Keratinocyte (primary cell): ENCODE measurements at regions not wholly inside any gene's neighbourhood (a gene's known extent, or its start where the extent isn't known, plus 50 kb on each side); places are given as distances from the start of the nearest gene placed in this dataset.

Experiments used
- CTCF ChIP-seq, 3 experiments: IDR thresholded peaks in 1 of 3; conservative IDR thresholded peaks in 1 of 3; optimal IDR thresholded peaks in 1 of 3; 2 replicates in 2 of 3; 3 replicates in 1 of 3; pipeline versions ENCODE3 to v1.5.1; 2011; ENCODE audit warnings: low read length in 3 of 3, mild to moderate bottlenecking in 3 of 3, moderate library complexity in 2 of 3, control low read depth in 1 of 3, inconsistent platforms in 1 of 3; ENCODE audit not compliant: insufficient read depth in 2 of 3; ENCODE audit errors: extremely low read depth in 1 of 3
- EZH2 ChIP-seq: IDR thresholded peaks from one replicate; pipeline ENCODE4 v1.6.1; 2012; ENCODE audit warnings: inconsistent platforms, mild to moderate bottlenecking, low read length, moderate library complexity

DNA sequence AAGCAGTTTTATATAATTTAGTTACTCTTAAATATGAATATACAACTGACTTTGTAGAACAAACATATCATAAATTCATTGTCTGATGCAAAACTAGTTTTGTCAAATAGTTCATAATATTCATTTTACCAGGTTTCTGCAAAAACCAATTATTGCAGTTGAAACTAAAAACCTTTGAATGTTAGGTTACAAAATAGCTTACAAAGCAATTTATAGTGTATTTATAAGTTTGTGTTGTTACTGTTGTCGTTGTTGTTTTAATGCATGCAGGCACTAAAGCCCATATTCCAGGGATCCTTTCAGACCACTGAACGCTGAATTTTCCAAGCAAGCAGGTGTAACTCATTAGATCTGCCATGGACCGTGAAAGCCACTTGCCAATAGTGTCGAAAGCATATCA, 427.6 kb downstream of the ZFHX3 start:
- TF ChIP-seq CTCF (optimal IDR thresholded peaks at IDR 0.05 in 1 of 3, IDR thresholded peaks at IDR 0.05 in 1 of 3, conservative IDR thresholded peaks at IDR 0.05 in 1 of 3; ENCODE audit: extremely low read depth in 1 of 3, insufficient read depth in 2 of 3, low read length in 3 of 3): no peak
- no peak for TF ChIP-seq EZH2
